HG02884 (cell line): ENCODE measurements at regions not wholly inside any gene's neighbourhood (a gene's known extent, or its start where the extent isn't known, plus 50 kb on each side); places are given as distances from the start of the nearest gene placed in this dataset.

Experiments
- ATAC-seq: cut with Tn5 transposase; IDR thresholded peaks from one replicate; pipeline ENCODE4 v1.9.1; 2021; ENCODE audit warnings: mild to moderate bottlenecking, moderate library complexity; ENCODE audit not compliant: unreplicated experiment

DNA sequence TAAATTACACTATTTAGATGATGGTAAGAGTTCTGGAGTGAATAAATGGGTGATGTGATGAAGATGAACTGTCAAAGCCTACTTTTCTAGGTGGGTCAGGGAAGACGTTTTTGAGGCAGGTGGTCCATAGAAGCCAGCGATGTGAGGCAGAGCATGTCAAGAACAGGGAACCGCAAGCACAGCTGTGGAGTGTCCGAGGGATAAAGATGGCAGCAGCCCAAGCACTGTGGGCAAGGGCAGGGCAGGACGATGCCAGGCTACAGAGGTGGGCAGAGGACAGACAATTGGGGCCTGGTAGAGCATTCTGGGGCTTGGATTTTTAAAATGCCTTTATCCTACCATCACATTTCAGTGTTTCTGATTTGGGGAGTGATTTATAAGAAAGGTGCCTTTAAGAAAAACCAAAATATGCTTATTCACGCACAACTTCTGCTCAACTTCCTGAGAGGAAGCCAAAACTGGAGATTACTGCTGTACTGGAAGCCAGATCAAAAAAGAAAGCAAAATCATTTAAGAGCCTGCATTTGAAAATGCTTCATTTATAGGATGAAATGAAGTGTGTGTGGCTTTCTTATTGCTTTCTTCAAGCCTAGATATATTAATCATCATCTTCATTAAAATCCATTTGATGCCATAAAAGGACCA is 119.0 kb upstream of the WDR17 start:
- no peak for ATAC-seq

DNA sequence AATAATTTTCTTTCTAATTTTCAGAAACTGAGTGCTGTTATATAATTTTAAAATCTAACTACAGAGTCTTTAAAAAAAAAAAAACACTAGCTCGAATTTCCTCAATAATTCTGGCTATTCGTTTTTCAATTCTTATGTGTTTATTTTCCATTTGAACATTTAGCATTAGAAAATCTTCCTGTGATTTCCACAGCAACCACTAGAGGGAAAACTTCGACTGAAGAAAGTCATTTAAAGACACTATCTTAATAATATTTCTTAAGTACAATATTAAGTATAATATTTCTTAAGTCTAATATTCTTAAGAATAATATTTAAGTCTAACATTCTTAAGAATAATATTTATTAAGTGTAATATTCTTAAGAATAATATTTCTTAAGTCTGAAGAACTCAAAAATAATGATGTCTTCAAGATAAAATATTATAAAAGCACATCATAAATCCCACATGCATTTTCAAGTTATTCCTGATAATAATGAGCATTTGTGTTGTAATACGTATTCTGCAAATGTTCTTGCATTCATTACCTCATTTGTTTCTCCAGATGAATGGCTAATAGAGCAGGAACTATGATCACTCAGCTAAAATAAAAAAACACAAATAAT is 118.4 kb upstream of the WDR17 start:
- no peak for ATAC-seq

GRCh38 chr4:175951794-175952193 is 113.8 kb upstream of the WDR17 start:
- ATAC-seq: no peak

GRCh38 chr4:175953116-175953515 is 112.5 kb upstream of the WDR17 start:
- no peak for ATAC-seq

- ATAC-seq: peak; percentile 87
These were observed 111.6 kb upstream of the WDR17 start for GRCh38 chr4:175953960-175954521.

DNA sequence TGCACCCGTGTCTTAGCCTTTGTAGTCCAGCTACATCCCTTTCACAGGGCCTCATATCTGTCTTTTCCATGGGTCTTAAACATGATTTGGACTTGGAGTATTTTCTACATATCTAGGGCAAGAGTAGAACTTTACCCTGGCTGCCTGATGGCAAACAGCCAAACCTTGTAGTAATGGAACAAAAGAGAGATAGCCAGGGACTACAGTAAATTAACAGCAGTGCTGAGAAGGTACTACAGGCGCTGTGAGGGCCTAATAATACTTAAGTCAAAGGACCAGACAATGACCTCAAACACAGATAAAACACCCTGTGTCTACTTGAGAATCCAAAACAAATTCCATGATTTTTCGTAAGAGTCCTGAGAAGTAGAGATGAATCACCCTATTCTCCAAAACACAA is 111.0 kb upstream of the WDR17 start:
- ATAC-seq: no peak

- peak; percentile 91 for ATAC-seq
These were observed 104.0 kb upstream of the WDR17 start for GRCh38 chr4:175961604-175962003.

- no peak for ATAC-seq
These were observed 95.6 kb upstream of the WDR17 start for GRCh38 chr4:175970072-175970471.

- no peak for ATAC-seq
These were observed 94.9 kb upstream of the WDR17 start for GRCh38 chr4:175970724-175971123.

GRCh38 chr4:175971388-175972179 is 94.1 kb upstream of the WDR17 start:
- no peak for ATAC-seq

- no peak for ATAC-seq
These were observed 92.4 kb upstream of the WDR17 start for GRCh38 chr4:175973027-175973923.

DNA sequence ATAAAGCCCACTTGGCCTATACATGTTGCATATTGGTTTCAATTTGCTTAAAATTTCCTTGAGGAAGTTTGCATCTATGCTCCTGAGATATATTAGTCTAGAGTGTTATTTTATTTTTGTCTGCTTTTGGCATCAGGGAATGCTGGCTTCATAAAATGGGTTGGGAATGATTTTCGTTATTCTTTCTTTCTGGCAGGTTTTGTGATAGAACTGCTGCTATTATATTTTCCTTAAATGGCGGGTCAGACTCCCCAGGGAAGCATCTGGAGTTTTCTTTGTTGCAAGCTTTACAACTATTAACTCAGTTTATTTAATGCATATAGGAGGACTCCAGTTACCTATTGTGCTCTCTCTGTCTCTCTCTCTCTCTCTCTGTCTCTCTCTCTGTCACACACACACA is 82.0 kb upstream of the WDR17 start:
- no peak for ATAC-seq

DNA sequence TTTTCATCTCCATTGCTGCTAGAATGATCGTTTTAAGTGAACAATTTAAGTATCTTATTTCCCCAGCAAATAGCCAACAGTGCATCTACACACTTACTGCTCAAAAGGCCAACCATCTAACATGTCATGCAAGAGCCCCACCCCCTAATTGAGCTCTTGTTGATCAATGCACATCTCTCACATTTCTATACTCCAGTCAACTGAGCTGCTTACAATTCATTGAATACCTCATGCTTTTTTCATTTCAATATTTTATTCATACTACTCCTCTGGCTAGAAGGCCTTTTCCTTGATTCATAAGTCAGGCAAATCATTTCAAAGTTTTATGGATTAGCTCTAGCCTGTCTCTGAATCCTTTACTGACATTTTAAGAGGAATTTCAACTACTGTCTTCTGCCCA is 79.0 kb upstream of the WDR17 start:
- ATAC-seq: no peak

DNA sequence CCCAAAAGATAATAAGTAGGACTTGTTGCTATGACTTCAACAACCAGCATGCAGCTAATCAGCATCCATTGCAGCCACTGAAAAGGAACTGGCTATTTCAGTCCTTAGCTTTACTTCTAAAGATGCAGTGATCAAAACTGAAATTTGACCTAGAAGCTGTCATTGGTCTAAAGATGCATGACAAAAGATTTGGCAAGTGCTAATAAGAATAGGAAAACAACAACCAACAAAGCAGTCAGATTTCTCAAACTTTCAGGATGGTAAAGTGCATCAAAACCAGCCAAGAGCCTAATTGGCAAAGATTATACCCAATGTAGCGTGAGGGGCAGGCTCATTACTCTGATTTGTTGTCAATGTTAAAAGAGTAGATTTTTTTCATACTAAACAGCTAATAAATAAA is 77.1 kb upstream of the WDR17 start:
- no peak for ATAC-seq

DNA sequence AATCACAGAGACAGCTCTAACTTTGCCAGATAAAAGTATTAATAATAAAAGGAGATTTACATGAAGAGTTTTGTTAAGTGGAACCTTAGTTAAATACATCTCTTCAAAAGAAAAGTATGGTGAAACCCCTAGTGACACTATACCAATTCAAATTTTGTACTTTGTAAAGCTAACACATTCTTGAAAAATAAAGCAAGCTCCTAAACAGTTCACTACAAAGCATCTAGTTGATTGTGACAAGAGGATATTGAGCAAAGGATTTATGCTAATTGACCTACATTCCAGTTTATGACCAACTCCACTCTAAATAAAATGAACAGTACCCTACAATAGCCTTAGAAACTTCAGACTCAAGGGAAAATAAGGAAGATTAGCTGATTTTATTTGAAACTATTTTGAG is 69.4 kb upstream of the WDR17 start:
- ATAC-seq: no peak

- ATAC-seq: no peak
These were observed 68.3 kb upstream of the WDR17 start for GRCh38 chr4:175997291-175997690.

DNA sequence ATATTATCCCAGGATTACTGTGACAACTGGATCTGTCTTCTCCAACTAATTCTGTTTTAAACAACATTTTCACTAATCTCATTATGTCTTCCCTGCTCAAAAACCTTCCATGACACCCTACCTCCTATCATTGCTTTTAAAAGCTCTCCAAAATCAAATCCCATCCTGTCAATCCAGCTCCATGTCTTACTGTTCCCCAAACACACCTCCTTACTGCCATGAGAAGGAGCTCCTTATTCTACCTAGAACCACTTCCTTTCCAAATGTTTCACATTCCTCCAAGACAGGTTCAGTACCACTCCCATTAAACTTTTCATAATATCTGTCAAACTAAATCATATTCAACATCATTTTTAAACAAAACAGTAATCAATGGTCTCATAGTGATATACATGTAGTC is 66.9 kb upstream of the WDR17 start:
- ATAC-seq: no peak

DNA sequence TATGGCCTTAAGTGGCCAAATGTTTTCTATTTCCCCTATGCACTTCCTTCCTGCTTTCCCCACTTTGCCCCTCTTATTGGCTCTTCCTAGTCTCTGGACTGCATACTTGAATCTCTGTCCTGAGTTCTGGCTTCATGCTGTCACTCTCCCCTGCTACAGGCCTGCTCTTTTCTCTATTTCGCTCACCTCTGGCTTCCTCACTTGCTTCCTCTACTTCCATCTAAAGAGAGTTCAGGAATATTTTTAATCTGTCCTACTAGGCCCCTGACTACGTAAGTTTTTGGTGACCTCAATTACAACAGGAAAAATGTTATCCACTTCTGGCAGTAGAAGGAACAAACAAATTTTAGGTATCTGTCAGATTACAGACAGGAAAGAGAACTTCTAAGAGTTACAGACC is 65.7 kb upstream of the WDR17 start:
- no peak for ATAC-seq

- peak; percentile 1 for ATAC-seq
These were observed 64.3 kb upstream of the WDR17 start for GRCh38 chr4:176001151-176002006.
